Astrocyte (in vitro differentiated cells and primary cell): ENCODE measurements at regions not wholly inside any gene's neighbourhood (a gene's known extent, or its start where the extent isn't known, plus 50 kb on each side); places are given as distances from the start of the nearest gene placed in this dataset.

Source experiments
- EZH2 ChIP-seq: IDR thresholded peaks from 2 replicates; pipeline ENCODE4 v1.6.1; 2012; ENCODE audit warnings: mild to moderate bottlenecking, low read length, inconsistent platforms; ENCODE audit not compliant: insufficient read depth
- TF ChIP-seq, protein P1 (sequence below): IDR thresholded peaks from 2 replicates; pipeline ENCODE4 v1.5.1; 2011; ENCODE audit warnings: low read depth, mild to moderate bottlenecking, inconsistent platforms, low read length, moderate library complexity; ENCODE audit not compliant: insufficient read depth

DNA sequence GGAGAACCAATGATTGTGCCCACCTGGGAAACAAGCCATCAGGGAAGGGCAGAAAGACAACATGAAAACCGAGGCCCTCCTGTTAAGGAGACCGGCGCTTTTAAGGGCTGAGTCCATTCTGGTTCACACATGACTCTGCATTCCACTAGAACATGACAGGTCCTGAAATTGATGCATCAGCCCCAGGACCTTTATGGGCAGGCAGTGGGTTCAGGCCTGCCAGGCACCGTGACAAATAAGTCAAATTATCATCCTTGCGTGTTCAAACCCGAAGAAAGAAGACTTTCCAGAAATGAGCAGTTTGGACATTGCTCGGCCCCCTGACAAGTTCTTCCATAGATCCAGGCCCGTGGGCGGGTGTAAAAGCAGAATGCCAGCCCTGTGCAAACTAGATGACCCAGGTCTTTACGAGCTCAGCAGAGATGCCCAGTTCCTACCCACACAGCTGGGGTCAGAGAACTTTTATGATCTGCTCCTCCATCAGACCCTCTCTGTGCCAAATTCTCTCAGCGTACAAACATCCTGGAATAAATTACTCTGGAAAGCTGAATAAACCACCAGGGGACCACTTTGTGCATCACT lies 295.5 kb upstream of the WWC1 start:
- TF ChIP-seq, protein P1, sequence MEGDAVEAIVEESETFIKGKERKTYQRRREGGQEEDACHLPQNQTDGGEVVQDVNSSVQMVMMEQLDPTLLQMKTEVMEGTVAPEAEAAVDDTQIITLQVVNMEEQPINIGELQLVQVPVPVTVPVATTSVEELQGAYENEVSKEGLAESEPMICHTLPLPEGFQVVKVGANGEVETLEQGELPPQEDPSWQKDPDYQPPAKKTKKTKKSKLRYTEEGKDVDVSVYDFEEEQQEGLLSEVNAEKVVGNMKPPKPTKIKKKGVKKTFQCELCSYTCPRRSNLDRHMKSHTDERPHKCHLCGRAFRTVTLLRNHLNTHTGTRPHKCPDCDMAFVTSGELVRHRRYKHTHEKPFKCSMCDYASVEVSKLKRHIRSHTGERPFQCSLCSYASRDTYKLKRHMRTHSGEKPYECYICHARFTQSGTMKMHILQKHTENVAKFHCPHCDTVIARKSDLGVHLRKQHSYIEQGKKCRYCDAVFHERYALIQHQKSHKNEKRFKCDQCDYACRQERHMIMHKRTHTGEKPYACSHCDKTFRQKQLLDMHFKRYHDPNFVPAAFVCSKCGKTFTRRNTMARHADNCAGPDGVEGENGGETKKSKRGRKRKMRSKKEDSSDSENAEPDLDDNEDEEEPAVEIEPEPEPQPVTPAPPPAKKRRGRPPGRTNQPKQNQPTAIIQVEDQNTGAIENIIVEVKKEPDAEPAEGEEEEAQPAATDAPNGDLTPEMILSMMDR: no peak
- TF ChIP-seq EZH2: no peak
